GM23338 (cell line): ENCODE measurements at regions not wholly inside any gene's neighbourhood (a gene's known extent, or its start where the extent isn't known, plus 50 kb on each side); places are given as distances from the start of the nearest gene placed in this dataset.

ENCODE experiments used
- ATAC-seq: fragments of 200-7000 bp; cut with Tn5 transposase; 3 replicates; pipeline ENCODE4 v1.9.1; 2020
- DNase-seq: peaks from one replicate; pipeline ENCODE4 v3.0.0-alpha.2; 2015; ENCODE audit warnings: low spot score
- H2AFZ ChIP-seq: fragments of 200-600 bp; sonication (generic); 2 replicates; pipeline ENCODE4 v1.8.0; 2016; ENCODE audit warnings: antibody characterized with exemption, mild to moderate bottlenecking, moderate library complexity
- H3F3A ChIP-seq: fragments of 200-600 bp; sonication (generic); replicated peaks from 2 replicates; pipeline ENCODE4 v1.8.0; 2017; ENCODE audit warnings: antibody characterized with exemption, mixed run types, low read depth
- H3K27ac ChIP-seq: fragments of 200-600 bp; sonication (generic); 2 replicates; pipeline ENCODE4 v1.6.1; 2016; ENCODE audit warnings: low read depth
- H3K27me3 ChIP-seq: fragments of 200-600 bp; sonication (generic); 2 replicates; pipeline ENCODE4 v1.8.0; 2016; ENCODE audit warnings: mild to moderate bottlenecking, mixed run types, moderate library complexity; ENCODE audit not compliant: insufficient read depth
- H3K36me3 ChIP-seq: fragments of 200-600 bp; sonication (generic); 2 replicates; pipeline ENCODE4 v1.8.0; 2016; ENCODE audit warnings: mild to moderate bottlenecking; ENCODE audit not compliant: insufficient read depth
- H3K4me1 ChIP-seq: fragments of 200-600 bp; sonication (generic); 2 replicates; pipeline ENCODE4 v1.8.0; 2016; ENCODE audit warnings: mild to moderate bottlenecking, moderate library complexity; ENCODE audit not compliant: insufficient read depth
- H3K4me2 ChIP-seq: fragments of 200-600 bp; sonication (generic); 2 replicates; pipeline ENCODE4 v1.7.1; 2017; ENCODE audit warnings: mixed run types
- H3K4me3 ChIP-seq: fragments of 200-600 bp; sonication (generic); 2 replicates; pipeline ENCODE4 v1.6.1; 2016; ENCODE audit warnings: mixed run types
- H3K79me2 ChIP-seq: fragments of 200-600 bp; sonication (generic); replicated peaks from 2 replicates; pipeline ENCODE4 v1.8.0; 2017; ENCODE audit warnings: mild to moderate bottlenecking; ENCODE audit not compliant: insufficient read depth
- H3K9me2 ChIP-seq: fragments of 200-600 bp; sonication (generic); 2 replicates; pipeline ENCODE4 v1.8.0; 2017; ENCODE audit not compliant: insufficient read depth
- H4K20me1 ChIP-seq: fragments of 200-600 bp; sonication (generic); replicated peaks from 2 replicates; pipeline ENCODE4 v1.8.0; 2017; ENCODE audit warnings: mild to moderate bottlenecking; ENCODE audit not compliant: insufficient read depth
- H3K27ac Mint-ChIP-seq: 2 replicates; pipeline ENCODE4 v1.8.0; 2020; ENCODE audit warnings: inconsistent platforms, mild to moderate bottlenecking, moderate library complexity, mixed read lengths
- H3K27me3 Mint-ChIP-seq: 3 replicates; pipeline ENCODE4 v1.8.0; 2022; ENCODE audit warnings: low read depth, mild to moderate bottlenecking, moderate library complexity, mixed read lengths, inconsistent platforms; ENCODE audit not compliant: insufficient read depth, poor library complexity
- H3K36me3 Mint-ChIP-seq: 3 replicates; pipeline ENCODE4 v1.8.0; 2021; ENCODE audit warnings: low read depth, mild to moderate bottlenecking, inconsistent platforms, moderate library complexity, mixed read lengths
- H3K4me1 Mint-ChIP-seq: 3 replicates; pipeline ENCODE4 v1.8.0; 2020; ENCODE audit warnings: mild to moderate bottlenecking, inconsistent platforms, mixed read lengths
- H3K4me3 Mint-ChIP-seq: 3 replicates; pipeline ENCODE4 v1.8.0; 2021; ENCODE audit warnings: moderate library complexity, mild to moderate bottlenecking, inconsistent platforms, mixed read lengths
- H3K9me3 Mint-ChIP-seq: 3 replicates; pipeline ENCODE4 v1.8.0; 2020; ENCODE audit warnings: moderate library complexity, mild to moderate bottlenecking, inconsistent platforms, mixed read lengths
- CREB1 ChIP-seq: fragments of 250-450 bp; sonication (Bioruptor Pico); IDR thresholded peaks from 2 replicates; pipeline ENCODE4 v1.5.0; 2020; ENCODE audit warnings: low read depth, mild to moderate bottlenecking, moderate library complexity
- EZH2 ChIP-seq: fragments of 200-600 bp; sonication (generic); IDR thresholded peaks from one replicate; pipeline ENCODE4 v1.8.0; 2017; ENCODE audit warnings: antibody characterized with exemption, mild to moderate bottlenecking, low read depth; ENCODE audit not compliant: unreplicated experiment
- EZH2phosphoT487 ChIP-seq: fragments of 200-600 bp; sonication (generic); IDR thresholded peaks from one replicate; pipeline ENCODE4 v1.8.1; 2018; ENCODE audit warnings: antibody characterized with exemption; ENCODE audit not compliant: unreplicated experiment
- NANOG ChIP-seq: IDR thresholded peaks from 2 replicates; pipeline ENCODE4 v1.6.1; 2016; ENCODE audit warnings: antibody characterized with exemption, borderline replicate concordance
- POLR2AphosphoS5 ChIP-seq: IDR thresholded peaks from 2 replicates; pipeline ENCODE4 v1.6.1; 2016; ENCODE audit warnings: antibody characterized with exemption, low read depth
- STAT1 ChIP-seq: IDR thresholded peaks from one replicate; pipeline ENCODE4 v1.6.1; 2016; ENCODE audit warnings: antibody characterized with exemption; ENCODE audit not compliant: unreplicated experiment
- ZNF331 ChIP-seq: fragments of 250-450 bp; sonication (Bioruptor Pico); IDR thresholded peaks from 2 replicates; pipeline ENCODE4 v1.5.0; 2020; ENCODE audit warnings: low read depth, mild to moderate bottlenecking, moderate library complexity
- TF ChIP-seq, protein P1 (sequence below): fragments of 250-450 bp; sonication (Bioruptor Pico); IDR thresholded peaks from 2 replicates; pipeline ENCODE4 v1.5.0; 2020; ENCODE audit warnings: mild to moderate bottlenecking, moderate library complexity

GRCh38 chr4:166460769-166461550 is 587.9 kb downstream of the TLL1 start (continued):
- TF ChIP-seq, protein P1, sequence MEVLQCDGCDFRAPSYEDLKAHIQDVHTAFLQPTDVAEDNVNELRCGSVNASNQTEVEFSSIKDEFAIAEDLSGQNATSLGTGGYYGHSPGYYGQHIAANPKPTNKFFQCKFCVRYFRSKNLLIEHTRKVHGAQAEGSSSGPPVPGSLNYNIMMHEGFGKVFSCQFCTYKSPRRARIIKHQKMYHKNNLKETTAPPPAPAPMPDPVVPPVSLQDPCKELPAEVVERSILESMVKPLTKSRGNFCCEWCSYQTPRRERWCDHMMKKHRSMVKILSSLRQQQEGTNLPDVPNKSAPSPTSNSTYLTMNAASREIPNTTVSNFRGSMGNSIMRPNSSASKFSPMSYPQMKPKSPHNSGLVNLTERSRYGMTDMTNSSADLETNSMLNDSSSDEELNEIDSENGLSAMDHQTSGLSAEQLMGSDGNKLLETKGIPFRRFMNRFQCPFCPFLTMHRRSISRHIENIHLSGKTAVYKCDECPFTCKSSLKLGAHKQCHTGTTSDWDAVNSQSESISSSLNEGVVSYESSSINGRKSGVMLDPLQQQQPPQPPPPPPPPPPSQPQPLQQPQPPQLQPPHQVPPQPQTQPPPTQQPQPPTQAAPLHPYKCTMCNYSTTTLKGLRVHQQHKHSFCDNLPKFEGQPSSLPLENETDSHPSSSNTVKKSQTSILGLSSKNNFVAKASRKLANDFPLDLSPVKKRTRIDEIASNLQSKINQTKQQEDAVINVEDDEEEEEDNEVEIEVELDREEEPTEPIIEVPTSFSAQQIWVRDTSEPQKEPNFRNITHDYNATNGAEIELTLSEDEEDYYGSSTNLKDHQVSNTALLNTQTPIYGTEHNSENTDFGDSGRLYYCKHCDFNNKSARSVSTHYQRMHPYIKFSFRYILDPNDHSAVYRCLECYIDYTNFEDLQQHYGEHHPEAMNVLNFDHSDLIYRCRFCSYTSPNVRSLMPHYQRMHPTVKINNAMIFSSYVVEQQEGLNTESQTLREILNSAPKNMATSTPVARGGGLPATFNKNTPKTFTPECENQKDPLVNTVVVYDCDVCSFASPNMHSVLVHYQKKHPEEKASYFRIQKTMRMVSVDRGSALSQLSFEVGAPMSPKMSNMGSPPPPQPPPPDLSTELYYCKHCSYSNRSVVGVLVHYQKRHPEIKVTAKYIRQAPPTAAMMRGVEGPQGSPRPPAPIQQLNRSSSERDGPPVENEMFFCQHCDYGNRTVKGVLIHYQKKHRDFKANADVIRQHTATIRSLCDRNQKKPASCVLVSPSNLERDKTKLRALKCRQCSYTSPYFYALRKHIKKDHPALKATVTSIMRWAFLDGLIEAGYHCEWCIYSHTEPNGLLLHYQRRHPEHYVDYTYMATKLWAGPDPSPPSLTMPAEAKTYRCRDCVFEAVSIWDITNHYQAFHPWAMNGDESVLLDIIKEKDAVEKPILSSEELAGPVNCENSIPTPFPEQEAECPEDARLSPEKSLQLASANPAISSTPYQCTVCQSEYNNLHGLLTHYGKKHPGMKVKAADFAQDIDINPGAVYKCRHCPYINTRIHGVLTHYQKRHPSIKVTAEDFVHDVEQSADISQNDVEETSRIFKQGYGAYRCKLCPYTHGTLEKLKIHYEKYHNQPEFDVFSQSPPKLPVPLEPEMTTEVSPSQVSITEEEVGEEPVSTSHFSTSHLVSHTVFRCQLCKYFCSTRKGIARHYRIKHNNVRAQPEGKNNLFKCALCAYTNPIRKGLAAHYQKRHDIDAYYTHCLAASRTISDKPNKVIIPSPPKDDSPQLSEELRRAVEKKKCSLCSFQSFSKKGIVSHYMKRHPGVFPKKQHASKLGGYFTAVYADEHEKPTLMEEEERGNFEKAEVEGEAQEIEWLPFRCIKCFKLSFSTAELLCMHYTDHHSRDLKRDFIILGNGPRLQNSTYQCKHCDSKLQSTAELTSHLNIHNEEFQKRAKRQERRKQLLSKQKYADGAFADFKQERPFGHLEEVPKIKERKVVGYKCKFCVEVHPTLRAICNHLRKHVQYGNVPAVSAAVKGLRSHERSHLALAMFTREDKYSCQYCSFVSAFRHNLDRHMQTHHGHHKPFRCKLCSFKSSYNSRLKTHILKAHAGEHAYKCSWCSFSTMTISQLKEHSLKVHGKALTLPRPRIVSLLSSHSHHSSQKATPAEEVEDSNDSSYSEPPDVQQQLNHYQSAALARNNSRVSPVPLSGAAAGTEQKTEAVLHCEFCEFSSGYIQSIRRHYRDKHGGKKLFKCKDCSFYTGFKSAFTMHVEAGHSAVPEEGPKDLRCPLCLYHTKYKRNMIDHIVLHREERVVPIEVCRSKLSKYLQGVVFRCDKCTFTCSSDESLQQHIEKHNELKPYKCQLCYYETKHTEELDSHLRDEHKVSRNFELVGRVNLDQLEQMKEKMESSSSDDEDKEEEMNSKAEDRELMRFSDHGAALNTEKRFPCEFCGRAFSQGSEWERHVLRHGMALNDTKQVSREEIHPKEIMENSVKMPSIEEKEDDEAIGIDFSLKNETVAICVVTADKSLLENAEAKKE = no peak
- TF ChIP-seq ZNF331 (CRISPR knock-in tag) (no peak), STAT1 (no peak)

- ATAC-seq (no peak), DNase-seq (no peak)
- H3K9me2 ChIP-seq = no peaks in the 10 kb centered on the region
- no peak overlapping the region; the same call in 1 of the 2 replicates for H2AFZ ChIP-seq
- no peaks in the 10 kb centered on the region; the same call in 2 of the 3 replicates for H3K9me3 Mint-ChIP-seq
- H3F3A ChIP-seq = no peaks in the 10 kb centered on the region
- no peaks in the 10 kb centered on the region for H3K36me3 Mint-ChIP-seq
- H3K4me1 Mint-ChIP-seq = no peaks in the 10 kb centered on the region
- H3K4me2 ChIP-seq = no peak overlapping the region
- H3K79me2 ChIP-seq = no peaks in the 10 kb centered on the region
- H3K4me3 Mint-ChIP-seq = no peak overlapping the region
- no peaks in the 10 kb centered on the region for H3K27me3 ChIP-seq
- H3K27me3 Mint-ChIP-seq = no peaks in the 10 kb centered on the region
- H3K4me3 ChIP-seq = no peak overlapping the region
- H3K36me3 ChIP-seq = no peaks in the 10 kb centered on the region
- no peaks in the 10 kb centered on the region for H4K20me1 ChIP-seq
- H3K27ac Mint-ChIP-seq = no peak overlapping the region
- H3K27ac ChIP-seq = no peak overlapping the region
- H3K4me1 ChIP-seq = no peaks in the 10 kb centered on the region
- TF ChIP-seq, protein P1 = no peak
- TF ChIP-seq ZNF331 (CRISPR knock-in tag) (no peak), CREB1 (CRISPR knock-in tag) (no peak), EZH2phosphoT487 (no peak), EZH2 (no peak), NANOG (no peak), POLR2AphosphoS5 (no peak)
Measured at GRCh38 chr4:166481055-166481454, 608.0 kb downstream of the TLL1 start.
